Thoracic aorta (tissue), 2 donors: ENCODE measurements at regions not wholly inside any gene's neighbourhood (a gene's known extent, or its start where the extent isn't known, plus 50 kb on each side); places are given as distances from the start of the nearest gene placed in this dataset.

ENCODE experiments used
- ATAC-seq: fragments of 150-250 bp; one replicate; pipeline ENCODE4 v1.8.0; 2017; ENCODE audit warnings: low read depth; ENCODE audit not compliant: insufficient number of reproducible peaks, low FRiP score
- DNase-seq: peaks from one replicate; pipeline ENCODE4 v3.0.0-alpha.2; 2020; ENCODE audit warnings: low spot score
- H3K27ac ChIP-seq, 2 donors: fragments of 200-600 bp; sonication (generic); 1 replicate in 1 of 2; 2 replicates in 1 of 2; pipeline ENCODE4 v1.5.1; 2016; ENCODE audit warnings: mild to moderate bottlenecking in 2 of 2, moderate library complexity in 2 of 2
- H3K27me3 ChIP-seq: fragments of 200-600 bp; sonication (generic); replicated peaks from 2 replicates; pipeline ENCODE4 v1.6.0; 2016; ENCODE audit warnings: mild to moderate bottlenecking; ENCODE audit not compliant: insufficient read depth
- H3K36me3 ChIP-seq: fragments of 200-600 bp; sonication (generic); one replicate; pipeline ENCODE4 v1.5.1; 2016
- H3K4me1 ChIP-seq, 2 donors: fragments of 200-600 bp; sonication (generic); 1 replicate in 1 of 2; 2 replicates in 1 of 2; pipeline versions ENCODE4 v1.5.1 to v1.6.0; 2016; ENCODE audit warnings: low read depth in 2 of 2, mild to moderate bottlenecking in 1 of 2; ENCODE audit not compliant: control insufficient read depth in 1 of 2
- H3K4me3 ChIP-seq: fragments of 200-600 bp; sonication (generic); 2 replicates; pipeline ENCODE4 v1.5.1; 2016; ENCODE audit warnings: mild to moderate bottlenecking
- H3K9me3 ChIP-seq: fragments of 200-600 bp; sonication (generic); 2 replicates; pipeline ENCODE4 v1.5.1; 2016
- CTCF ChIP-seq: fragments of 200-600 bp; sonication (generic); IDR thresholded peaks from one replicate; pipeline ENCODE4 v1.5.1; 2019; ENCODE audit warnings: antibody characterized with exemption

- peaks cover 16 to 82% of the 10 kb centered on the region in 2 donors for H3K4me1 ChIP-seq
- H3K36me3 ChIP-seq = no peaks in the 10 kb centered on the region
- DNase-seq (no peak), ATAC-seq (no peak)
- TF ChIP-seq CTCF = no peak
- no peaks in the 10 kb centered on the region for H3K27me3 ChIP-seq
- no peak overlapping the region for H3K4me3 ChIP-seq
- H3K27ac ChIP-seq = peak overlapping the region; percentile 15 to 39
- no peaks in the 10 kb centered on the region for H3K9me3 ChIP-seq
Measured at GRCh38 chr4:31104577-31104976, 384.4 kb downstream of the PCDH7 start.

DNA sequence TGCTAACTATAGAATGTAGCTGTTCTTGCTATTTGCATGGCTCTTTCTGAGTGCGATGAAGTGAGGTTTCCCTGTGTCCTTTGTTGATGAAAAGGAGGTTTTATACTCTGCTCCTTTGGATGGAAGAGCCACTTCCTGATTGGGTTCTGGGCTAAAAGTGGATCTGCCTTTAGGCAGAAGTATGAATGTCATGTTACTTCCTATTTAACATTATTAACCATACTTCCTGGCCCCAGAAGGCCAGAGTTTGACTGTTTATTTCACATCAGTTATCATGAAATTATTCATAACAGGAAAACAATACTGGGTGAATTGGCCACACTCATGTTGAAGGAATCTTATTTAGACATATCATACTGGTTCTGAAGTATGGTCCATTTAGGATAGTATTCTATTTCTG is 386.2 kb downstream of the PCDH7 start:
- Histone ChIP-seq H3K27me3 (no peaks in the 10 kb centered on the region), H3K4me1 (peaks cover 18 to 63% of the 10 kb centered on the region in 2 donors), H3K9me3 (no peaks in the 10 kb centered on the region), H3K36me3 (no peaks in the 10 kb centered on the region), H3K27ac (peak overlapping the region in 1 of 2 donors; percentile 32), H3K4me3 (no peak overlapping the region)
- no peak for ATAC-seq
- no peak for TF ChIP-seq CTCF
- DNase-seq = no peak

DNA sequence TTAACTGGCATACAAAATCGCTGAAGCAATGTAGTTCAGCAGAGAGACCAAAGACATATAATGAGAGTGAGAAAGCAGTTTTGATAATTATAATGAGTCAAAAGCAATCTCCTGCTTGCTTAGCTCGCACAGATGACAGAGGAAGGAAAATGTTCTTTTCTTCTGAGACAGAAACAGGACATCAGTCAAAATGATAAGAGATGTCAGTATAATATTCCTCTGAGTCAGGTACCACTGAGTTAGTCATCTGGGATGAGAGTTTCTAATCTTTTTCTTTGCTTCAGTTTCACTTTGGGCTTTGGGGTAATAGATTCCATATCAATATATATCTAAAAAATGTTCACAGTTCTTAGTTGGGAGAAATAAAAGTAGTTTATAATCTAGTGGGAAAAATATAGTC is 387.2 kb downstream of the PCDH7 start:
- no peaks in the 10 kb centered on the region for H3K36me3 ChIP-seq
- no peaks in the 10 kb centered on the region for H3K27me3 ChIP-seq
- no peak for DNase-seq
- no peak for TF ChIP-seq CTCF
- peaks cover 15 to 54% of the 10 kb centered on the region in 2 donors for H3K4me1 ChIP-seq
- no peak for ATAC-seq
- peak overlapping the region; percentile 10 to 32 for H3K27ac ChIP-seq
- H3K4me3 ChIP-seq = peak overlapping the region; percentile 38
- H3K9me3 ChIP-seq = no peaks in the 10 kb centered on the region

DNA sequence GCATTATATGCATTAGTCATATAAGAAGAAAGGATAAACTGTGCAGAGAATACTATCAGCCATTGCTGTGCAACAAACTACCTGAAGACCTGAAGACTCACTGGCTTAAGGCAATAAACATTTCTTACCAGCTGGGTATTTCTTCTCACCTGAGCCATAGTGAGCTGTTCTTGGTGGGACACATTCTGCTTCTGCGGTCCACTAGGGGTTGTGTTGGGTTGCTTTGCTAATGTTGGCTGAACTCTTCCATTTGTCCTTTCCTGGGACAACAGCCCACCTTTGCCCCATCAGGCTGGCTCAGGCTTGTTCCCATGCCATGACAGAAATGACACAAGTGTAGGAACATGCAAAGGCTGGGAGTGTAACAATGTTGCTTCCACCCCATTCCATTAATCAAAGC is 388.6 kb downstream of the PCDH7 start:
- no peak overlapping the region for H3K27ac ChIP-seq

DNA sequence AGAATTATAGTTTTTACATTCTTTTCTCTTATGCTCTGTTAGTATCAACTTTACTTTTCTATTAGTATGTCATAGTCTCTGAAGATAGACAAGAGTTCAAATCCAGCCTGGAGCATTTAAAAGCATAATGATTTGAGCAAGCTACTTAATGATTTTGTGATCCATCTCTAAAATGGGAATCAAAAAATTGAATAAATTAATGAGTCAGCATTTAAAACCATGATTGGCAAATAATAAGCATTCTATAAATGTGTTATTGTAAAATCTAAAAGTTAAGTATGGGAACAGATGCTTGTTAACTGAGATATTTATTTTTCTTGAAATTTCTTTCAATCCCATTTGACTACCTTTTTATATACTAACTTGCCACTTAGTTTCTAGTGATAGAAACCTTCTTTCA is 391.6 kb downstream of the PCDH7 start:
- H3K4me1 ChIP-seq = peaks cover 10 to 26% of the 10 kb centered on the region in 2 donors
- H3K9me3 ChIP-seq = no peaks in the 10 kb centered on the region
- H3K27ac ChIP-seq = no peak overlapping the region
- no peaks in the 10 kb centered on the region for H3K36me3 ChIP-seq
- ATAC-seq = no peak
- no peak overlapping the region for H3K4me3 ChIP-seq
- TF ChIP-seq CTCF = no peak
- no peak for DNase-seq
- no peaks in the 10 kb centered on the region for H3K27me3 ChIP-seq

More for the DNA sequence above, 388.6 kb downstream of the PCDH7 start:
- no peaks in the 10 kb centered on the region for H3K9me3 ChIP-seq
- H3K36me3 ChIP-seq = no peaks in the 10 kb centered on the region
- DNase-seq (no peak), ATAC-seq (no peak)
- no peak overlapping the region for H3K4me3 ChIP-seq
- TF ChIP-seq CTCF = no peak
- no peaks in the 10 kb centered on the region for H3K27me3 ChIP-seq
- peaks cover 12 to 52% of the 10 kb centered on the region in 2 donors for H3K4me1 ChIP-seq
